Liver (tissue), 7 donors: ENCODE measurements at regions not wholly inside any gene's neighbourhood (a gene's known extent, or its start where the extent isn't known, plus 50 kb on each side); places are given as distances from the start of the nearest gene placed in this dataset.
"Not testable (repeated sequence)": the region's sequence is repeated elsewhere in the genome, so short reads cannot be mapped to it uniquely, and the experiment has no call there.

ENCODE experiments used
- DNase-seq: peaks from one replicate; pipeline ENCODE4 v3.0.0-alpha.2; 2017; ENCODE audit warnings: low spot score
- H3K27ac ChIP-seq, 2 donors: one replicate each; pipeline ENCODE4 v1.7.0; 2013; ENCODE audit warnings: inconsistent platforms in 2 of 2, low read length in 2 of 2, control low read depth in 1 of 2, low read depth in 1 of 2, mild to moderate bottlenecking in 1 of 2
- H3K27me3 ChIP-seq, 4 donors: one replicate each; pipeline versions ENCODE4 v1.6.1 to v1.7.0; 2013; ENCODE audit warnings: low read length in 3 of 4, inconsistent platforms in 1 of 4, mild to moderate bottlenecking in 1 of 4, moderate library complexity in 1 of 4; ENCODE audit not compliant: control insufficient read depth in 4 of 4, insufficient read depth in 4 of 4
- H3K36me3 ChIP-seq, 4 donors: one replicate each; pipeline versions ENCODE4 v1.6.1 to v1.7.0; 2013; ENCODE audit warnings: low read length in 3 of 4, mild to moderate bottlenecking in 3 of 4, low read depth in 1 of 4, moderate library complexity in 1 of 4; ENCODE audit not compliant: control insufficient read depth in 4 of 4, insufficient read depth in 3 of 4
- H3K4me1 ChIP-seq, 4 donors: one replicate each; pipeline versions ENCODE4 v1.6.1 to v1.7.0; 2013; ENCODE audit warnings: low read length in 3 of 4, mild to moderate bottlenecking in 3 of 4, moderate library complexity in 1 of 4; ENCODE audit not compliant: control insufficient read depth in 4 of 4, insufficient read depth in 4 of 4
- H3K4me3 ChIP-seq, 3 donors: one replicate each; pipeline versions ENCODE4 v1.6.1 to v1.7.0; 2013; ENCODE audit warnings: low read length in 3 of 3, control low read depth in 1 of 3, low read depth in 1 of 3, mild to moderate bottlenecking in 1 of 3
- H3K9ac ChIP-seq, 2 donors: one replicate each; pipeline ENCODE4 v1.7.0; 2013; ENCODE audit warnings: low read length in 2 of 2, mild to moderate bottlenecking in 2 of 2, moderate library complexity in 2 of 2, control low read depth in 1 of 2, low read depth in 1 of 2
- H3K9me3 ChIP-seq, 4 donors: one replicate each; pipeline versions ENCODE4 v1.6.1 to v1.7.0; 2013; ENCODE audit warnings: low read length in 3 of 4; ENCODE audit not compliant: control insufficient read depth in 4 of 4
- ATF3 ChIP-seq: IDR thresholded peaks from 2 replicates; pipeline ENCODE4 v1.6.1; 2016; ENCODE audit warnings: antibody characterized with exemption
- EGR1 ChIP-seq, 2 donors: IDR thresholded peaks; 2 replicates each; pipeline ENCODE4 v1.6.1; 2016 to 2018; ENCODE audit warnings: antibody characterized with exemption in 2 of 2, low read depth in 2 of 2
- FOXA1 ChIP-seq: IDR thresholded peaks from 2 replicates; pipeline ENCODE4 v1.6.1; 2016; ENCODE audit warnings: antibody characterized with exemption
- FOXA2 ChIP-seq: IDR thresholded peaks from 2 replicates; pipeline ENCODE4 v1.6.1; 2016; ENCODE audit warnings: antibody characterized with exemption
- HNF4A ChIP-seq, 2 donors: conservative IDR thresholded peaks; 2 replicates each; pipeline ENCODE4 v1.6.1; 2016; ENCODE audit warnings: antibody characterized with exemption in 2 of 2, mild to moderate bottlenecking in 2 of 2
- HNF4G ChIP-seq: IDR thresholded peaks from 2 replicates; pipeline ENCODE4 v1.6.1; 2016; ENCODE audit warnings: antibody characterized with exemption
- JUND ChIP-seq, 2 donors: IDR thresholded peaks; 2 replicates each; pipeline ENCODE4 v1.6.1; 2016; ENCODE audit warnings: antibody characterized with exemption in 2 of 2
- NR2F2 ChIP-seq: IDR thresholded peaks from 2 replicates; pipeline ENCODE4 v1.6.1; 2016; ENCODE audit warnings: antibody characterized with exemption
- RAD21 ChIP-seq, 2 donors: IDR thresholded peaks; 2 replicates each; pipeline ENCODE4 v1.6.1; 2016; ENCODE audit warnings: antibody characterized with exemption in 2 of 2, mild to moderate bottlenecking in 2 of 2
- REST ChIP-seq: IDR thresholded peaks from 2 replicates; pipeline ENCODE4 v1.6.1; 2016; ENCODE audit warnings: antibody characterized with exemption, mild to moderate bottlenecking
- RXRA ChIP-seq, 2 donors: IDR thresholded peaks; 2 replicates each; pipeline ENCODE4 v1.6.1; 2017 to 2018; ENCODE audit warnings: antibody characterized with exemption in 2 of 2, mild to moderate bottlenecking in 1 of 2
- SP1 ChIP-seq: IDR thresholded peaks from 2 replicates; pipeline ENCODE4 v1.6.1; 2018; ENCODE audit warnings: antibody characterized with exemption, mild to moderate bottlenecking
- TAF1 ChIP-seq: conservative IDR thresholded peaks from 2 replicates; pipeline ENCODE4 v1.6.1; 2016; ENCODE audit warnings: antibody characterized with exemption, mild to moderate bottlenecking
- WGBS: extraction: QIAGEN DNeasy Blood & Tissue Kit; methylation state at CpG from one replicate; pipeline ENCODE4 v1.1.7; 2013; 5-methylcytosine and 5-hydroxymethylcytosine counted together
- donor health status: healthy.
- donor health status: healthy.
- donor health status: healthy.
- donor health status: healthy.

GRCh38 chr3:104080088-104080626 lies 1286.6 kb upstream of the ALCAM start:
- Histone ChIP-seq H3K36me3 (no peaks in the 10 kb centered on the region), H3K27me3 (peaks cover 0 to 3% (median 0%) of the 10 kb centered on the region in 4 donors), H3K4me3 (no peak overlapping the region), H3K9me3 (no peaks in the 10 kb centered on the region), H3K27ac (no peak overlapping the region), H3K4me1 (no peaks in the 10 kb centered on the region), H3K9ac (no peak overlapping the region)
- 69% methylated on average over 1 of the region's 1 CpG for WGBS
- no peak for TF ChIP-seq EGR1 (IDR thresholded peaks at IDR 0.05; ENCODE audit: low read depth in 2 of 2)
- TF ChIP-seq JUND (IDR thresholded peaks at IDR 0.05), result no peak
- no peak for TF ChIP-seq NR2F2
- TF ChIP-seq RXRA (IDR thresholded peaks at IDR 0.05), result no peak
- no peak for TF ChIP-seq ATF3
- DNase-seq, result no peak

- TF ChIP-seq HNF4G (no peak), FOXA1 (no peak), FOXA2 (no peak), SP1 (no peak), RXRA (IDR thresholded peaks at IDR 0.05) (no peak), HNF4A (conservative IDR thresholded peaks at IDR 0.05) (no peak), TAF1 (no peak), RAD21 (IDR thresholded peaks at IDR 0.05) (no peak), REST (no peak)
- Histone ChIP-seq H3K27me3 (no peaks in the 10 kb centered on the region), H3K4me3 (no peak overlapping the region), H3K9me3 (peaks cover 0 to 3% (median 0%) of the 10 kb centered on the region in 4 donors), H3K27ac (no peak overlapping the region), H3K9ac (no peak overlapping the region), H3K4me1 (no peaks in the 10 kb centered on the region), H3K36me3 (no peaks in the 10 kb centered on the region)
- no peak for DNase-seq
Observed at GRCh38 chr3:104088738-104089137, 1278.0 kb upstream of the ALCAM start.

DNA sequence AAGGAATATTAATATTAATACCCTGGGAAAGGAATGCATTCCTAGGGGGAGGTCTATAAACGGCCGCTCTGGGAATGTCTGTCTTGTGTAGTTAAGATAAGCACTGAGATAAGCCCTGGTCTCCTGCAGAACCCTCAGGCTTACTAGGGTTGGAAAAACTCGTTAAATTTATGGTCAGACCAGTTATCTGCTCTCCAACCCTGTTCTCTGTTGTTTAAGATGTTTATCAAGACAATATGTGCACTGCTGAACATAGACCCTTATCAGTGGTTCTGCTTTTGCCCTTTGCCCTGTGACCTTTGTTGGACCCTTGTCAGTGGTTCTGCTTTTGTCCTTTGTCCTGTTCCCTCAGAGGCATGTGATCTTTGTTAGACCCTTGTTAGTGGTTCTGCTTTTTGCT lies 1276.7 kb upstream of the ALCAM start:
- H3K27me3 ChIP-seq, H3K27ac ChIP-seq: not testable (repeated sequence)
- WGBS, result 54% methylated on average over 3 of the region's 3 CpGs

More for the DNA sequence above, 1276.7 kb upstream of the ALCAM start:
- not testable (repeated sequence) for DNase-seq, H3K9ac ChIP-seq, H3K9me3 ChIP-seq, H3K4me1 ChIP-seq, H3K36me3 ChIP-seq, H3K4me3 ChIP-seq
